HCT116 (cell line): ENCODE measurements at regions not wholly inside any gene's neighbourhood (a gene's known extent, or its start where the extent isn't known, plus 50 kb on each side); places are given as distances from the start of the nearest gene placed in this dataset.

Experiments used
- ATAC-seq: fragments of 200-7000 bp; cut with Tn5 transposase; 2 replicates; pipeline ENCODE4 v1.9.1; 2020; ENCODE audit warnings: mild to moderate bottlenecking, moderate library complexity
- BruUV-seq: library from RNA; stranded (reverse); fragments of 400-500 nt; replicated peaks from 2 replicates; lab custom pipeline; 2021; lab: Mats Ljungman, UMichigan
- CTCF ChIA-PET: fragments of 300-600 bp; sonication (Branson Sonifier 250); formaldehyde crosslinking; loops from one replicate; lab custom pipeline; 2021; ENCODE audit warnings: antibody characterized with exemption; lab: Charles Lee
- POLR2A ChIA-PET: fragments of 300-600, 350-600 bp; sonication (Branson Sonifier 250); formaldehyde crosslinking; loops from one replicate; lab custom pipeline; 2021; ENCODE audit warnings: antibody characterized with exemption; lab: Charles Lee
- RAD21 ChIA-PET, 2 experiments: fragments of 300-600 bp; sonication (Branson Sonifier 250); formaldehyde crosslinking; loops; one replicate each; lab custom pipeline; 2023; ENCODE audit warnings: low total read pairs in 2 of 2; ENCODE audit not compliant: uncharacterized antibody in 2 of 2, unreplicated experiment in 2 of 2, low non-redundant PET in 1 of 2; lab: Charles Lee
- DNase-seq: peaks from one replicate; pipeline ENCODE4 v3.0.0-alpha.2; 2010; ENCODE audit warnings: low read depth, low spot score
- H2AFZ ChIP-seq: fragments of 200-600 bp; shearing (Covaris generic), sonication (generic); 2 replicates; pipeline ENCODE4 v1.6.1; 2017; ENCODE audit warnings: low read depth, mixed run types, mixed read lengths, antibody characterized with exemption, low read length; ENCODE audit not compliant: poor library complexity, severe bottlenecking
- H3K27ac ChIP-seq: 2 replicates; pipeline ENCODE4 v1.5.1; 2012; ENCODE audit warnings: low read depth, low read length
- H3K27me3 ChIP-seq: fragments of 200-600 bp; sonication (generic); 2 replicates; pipeline ENCODE4 v1.6.1; 2016; ENCODE audit warnings: mixed run types, low read length, mixed read lengths; ENCODE audit not compliant: insufficient read depth
- H3K36me3 ChIP-seq, 2 experiments: fragments of 200-500 bp in 1 of 2; fragments of 200-600 bp in 1 of 2; sonication (Bioruptor generic) in 1 of 2; sonication (generic) in 1 of 2; 2 replicates each; pipeline versions ENCODE4 v1.5.1 to v1.6.1; 2014 to 2016; ENCODE audit warnings: low read length in 2 of 2, inconsistent platforms in 1 of 2, mixed read lengths in 1 of 2, mixed run types in 1 of 2; ENCODE audit not compliant: insufficient read depth in 2 of 2, control insufficient read depth in 1 of 2
- H3K4me1 ChIP-seq, 2 experiments: fragments of 200-600 bp in 1 of 2; sonication (generic) in 1 of 2; 2 replicates each; pipeline versions ENCODE4 v1.5.1 to v1.6.1; 2012 to 2017; ENCODE audit warnings: low read length in 2 of 2, inconsistent platforms in 1 of 2, mild to moderate bottlenecking in 1 of 2, mixed read lengths in 1 of 2, mixed run types in 1 of 2, moderate library complexity in 1 of 2; ENCODE audit not compliant: insufficient read depth in 2 of 2, control insufficient read depth in 1 of 2
- H3K4me2 ChIP-seq: fragments of 200-600 bp; sonication (generic); 2 replicates; pipeline ENCODE4 v1.6.1; 2017; ENCODE audit warnings: mixed run types, low read length, mixed read lengths
- H3K4me3 ChIP-seq, 2 experiments: fragments of 200-600 bp in 1 of 2; sonication (generic) in 1 of 2; replicated peaks in 1 of 2; 2 replicates each; pipeline ENCODE4 v1.5.1; 2011 to 2016; ENCODE audit warnings: low read length in 2 of 2, control low read depth in 1 of 2, low read depth in 1 of 2, mild to moderate bottlenecking in 1 of 2, mixed read lengths in 1 of 2, mixed run types in 1 of 2
- H3K79me2 ChIP-seq: fragments of 200-600 bp; sonication (generic); 2 replicates; pipeline ENCODE4 v1.6.1; 2017; ENCODE audit warnings: mild to moderate bottlenecking, mixed run types, low read length, moderate library complexity, mixed read lengths; ENCODE audit not compliant: insufficient read depth
- H3K9ac ChIP-seq: fragments of 200-600 bp; sonication (generic); 2 replicates; pipeline ENCODE4 v1.6.1; 2016; ENCODE audit warnings: low read length, mixed read lengths
- H3K9me2 ChIP-seq: fragments of 200-600 bp; sonication (generic), shearing (Covaris generic); 2 replicates; pipeline ENCODE4 v1.6.1; 2017; ENCODE audit warnings: mixed run types, mild to moderate bottlenecking, moderate library complexity; ENCODE audit not compliant: insufficient read depth
- H3K9me3 ChIP-seq, 2 experiments: fragments of 200-500 bp in 1 of 2; fragments of 200-600 bp in 1 of 2; sonication (Bioruptor generic) in 1 of 2; sonication (generic) in 1 of 2; 2 replicates each; pipeline ENCODE4 v1.6.1; 2014 to 2017; ENCODE audit warnings: low read length in 2 of 2, mixed read lengths in 2 of 2, inconsistent platforms in 1 of 2, low read depth in 1 of 2, mild to moderate bottlenecking in 1 of 2, mixed run types in 1 of 2, moderate library complexity in 1 of 2; ENCODE audit not compliant: control insufficient read depth in 1 of 2, insufficient read depth in 1 of 2
- H4K20me1 ChIP-seq: fragments of 200-600 bp; sonication (generic), shearing (Covaris generic); 2 replicates; pipeline ENCODE4 v1.6.1; 2017; ENCODE audit warnings: mixed run types, mild to moderate bottlenecking, moderate library complexity; ENCODE audit not compliant: insufficient read depth
- CBX3 ChIP-seq: IDR thresholded peaks from 2 replicates; pipeline ENCODE4 v1.6.1; 2012; ENCODE audit warnings: low read depth
- CEBPB ChIP-seq: IDR thresholded peaks from 2 replicates; pipeline ENCODE4 v1.6.1; 2012; ENCODE audit warnings: low read depth
- CTCF ChIP-seq, 3 experiments: fragments of 200-600 bp in 1 of 3; sonication (generic) in 1 of 3; IDR thresholded peaks in 2 of 3; conservative IDR thresholded peaks in 1 of 3; 2 replicates each; pipeline ENCODE4 v1.5.1; 2012 to 2017; ENCODE audit warnings: low read depth in 2 of 3, low read length in 2 of 3, antibody characterized with exemption in 1 of 3, borderline replicate concordance in 1 of 3, control low read depth in 1 of 3, mild to moderate bottlenecking in 1 of 3, mixed read lengths in 1 of 3, mixed run types in 1 of 3, moderate library complexity in 1 of 3; ENCODE audit not compliant: insufficient read depth in 1 of 3
- EGR1 ChIP-seq: IDR thresholded peaks from 2 replicates; pipeline ENCODE4 v1.6.1; 2012; ENCODE audit warnings: low read depth
- ELF1 ChIP-seq: IDR thresholded peaks from 2 replicates; pipeline ENCODE4 v1.6.1; 2012; ENCODE audit warnings: low read depth, borderline replicate concordance
- EZH2 ChIP-seq: fragments of 200-600 bp; sonication (generic); IDR thresholded peaks from 2 replicates; pipeline ENCODE4 v1.6.1; 2017; ENCODE audit warnings: antibody characterized with exemption, mixed run types
- EZH2phosphoT487 ChIP-seq: fragments of 200-600 bp; IDR thresholded peaks from 2 replicates; pipeline ENCODE4 v1.6.1; 2018; ENCODE audit warnings: antibody characterized with exemption, borderline replicate concordance
- FOSL1 ChIP-seq: IDR thresholded peaks from 2 replicates; pipeline ENCODE4 v1.6.1; 2012; ENCODE audit warnings: low read depth
- JUND ChIP-seq: IDR thresholded peaks from 2 replicates; pipeline ENCODE4 v1.6.1; 2012
- MAX ChIP-seq: IDR thresholded peaks from 2 replicates; pipeline ENCODE4 v1.6.1; 2012
- POLR2A ChIP-seq: IDR thresholded peaks from 2 replicates; pipeline ENCODE4 v1.7.0; 2011; ENCODE audit warnings: borderline replicate concordance; ENCODE audit not compliant: insufficient read depth, insufficient read length; ENCODE audit errors: extremely low read depth
- POLR2AphosphoS5 ChIP-seq: IDR thresholded peaks from 2 replicates; pipeline ENCODE4 v1.6.1; 2011; ENCODE audit warnings: mild to moderate bottlenecking, low read depth, low read length, moderate library complexity
- RAD21 ChIP-seq: IDR thresholded peaks from 2 replicates; pipeline ENCODE4 v1.6.1; 2012; ENCODE audit warnings: low read depth, mild to moderate bottlenecking
- REST ChIP-seq: IDR thresholded peaks from 2 replicates; pipeline ENCODE4 v1.6.1; 2012; ENCODE audit warnings: low read depth
- SP1 ChIP-seq: IDR thresholded peaks from 2 replicates; pipeline ENCODE4 v1.6.1; 2012; ENCODE audit warnings: low read depth
- SRF ChIP-seq: IDR thresholded peaks from 2 replicates; pipeline ENCODE4 v1.6.1; 2012; ENCODE audit warnings: low read depth
- YY1 ChIP-seq: IDR thresholded peaks from 2 replicates; pipeline ENCODE4 v1.6.1; 2011; ENCODE audit warnings: low read length, low read depth, moderate library complexity, mild to moderate bottlenecking; ENCODE audit not compliant: insufficient replicate concordance; ENCODE audit errors: extremely low read depth
- ZBTB33 ChIP-seq: IDR thresholded peaks from 2 replicates; pipeline ENCODE4 v1.6.1; 2011; ENCODE audit warnings: mild to moderate bottlenecking, low read length, moderate library complexity; ENCODE audit not compliant: insufficient replicate concordance; ENCODE audit errors: extremely low read depth
- ZFX ChIP-seq: fragments of 450-650 bp; IDR thresholded peaks from 2 replicates; pipeline ENCODE4 v1.6.1; 2017
- ZNF274 ChIP-seq: fragments of 200-500 bp; sonication (Bioruptor generic); IDR thresholded peaks from 2 replicates; pipeline ENCODE4 v1.6.1; 2014; ENCODE audit warnings: mild to moderate bottlenecking, low read depth, low read length, inconsistent platforms
- intact Hi-C: fragments of 100-400 bp; cut with micrococcal nuclease; formaldehyde crosslinking; loops from 2 replicates; pipeline ENCODE4 v1.10.0; 2022

GRCh38 chr4:91935217-91935616 lies 368.5 kb upstream of the GRID2 start:
- Histone ChIP-seq H3K4me1 (no peaks in the 10 kb centered on the region; a peak in 1 of 4 replicates), H4K20me1 (no peaks in the 10 kb centered on the region), H3K27me3 (no peaks in the 10 kb centered on the region), H3K4me3 (no peak overlapping the region), H3K36me3 (no peaks in the 10 kb centered on the region)
- ATAC-seq, result no peak
- no peak for TF ChIP-seq EGR1
- no peak for TF ChIP-seq CBX3
- no peak for TF ChIP-seq ZNF274
- TF ChIP-seq FOSL1, result no peak
- no peak for TF ChIP-seq REST
- TF ChIP-seq MAX, result no peak
- TF ChIP-seq ZFX, result no peak
- no peak for TF ChIP-seq JUND
- no peak for TF ChIP-seq SP1
- TF ChIP-seq SRF, result no peak
- no peak for TF ChIP-seq CEBPB
- TF ChIP-seq ELF1, result no peak
- TF ChIP-seq POLR2AphosphoS5, result no peak
- no peak for TF ChIP-seq ZBTB33
- TF ChIP-seq POLR2A, result no peak
- no peak for TF ChIP-seq RAD21
- TF ChIP-seq EZH2phosphoT487, result no peak
- TF ChIP-seq YY1, result no peak
- TF ChIP-seq EZH2, result no peak
- TF ChIP-seq CTCF (IDR thresholded peaks at IDR 0.05 in 2 of 3, conservative IDR thresholded peaks at IDR 0.05 in 1 of 3; ENCODE audit: borderline replicate concordance in 1 of 3, insufficient read depth in 1 of 3, low read depth in 2 of 3, low read length in 2 of 3), result no peak
- TF ChIP-seq, all 23 proteins: peak for 0
- RAD21 ChIA-PET, result no interaction called here
- H3K4me2 ChIP-seq, result no peak overlapping the region
- H3K9ac ChIP-seq, result no peak overlapping the region
- H3K9me3 ChIP-seq, result no peaks in the 10 kb centered on the region
- no peak overlapping the region for H3K27ac ChIP-seq
- no peak for DNase-seq
- CTCF ChIA-PET, result no interaction called here
- intact Hi-C loops, result no loop called here
- POLR2A ChIA-PET, result no interaction called here
- no peak overlapping the region for H2AFZ ChIP-seq
- no peaks in the 10 kb centered on the region for H3K79me2 ChIP-seq
- no TSS peak for BruUV-seq
- H3K9me2 ChIP-seq, result no peaks in the 10 kb centered on the region
